Neural crest cell (in vitro differentiated cells): ENCODE measurements at regions not wholly inside any gene's neighbourhood (a gene's known extent, or its start where the extent isn't known, plus 50 kb on each side); places are given as distances from the start of the nearest gene placed in this dataset.

Experiments used
- DNase-seq: peaks from one replicate; pipeline ENCODE4 v3.0.0; 2021; ENCODE audit warnings: low read depth, mixed read lengths, low spot score
- H3K27ac Mint-ChIP-seq: one replicate; pipeline ENCODE4 v1.8.0; 2021; ENCODE audit warnings: mild to moderate bottlenecking, mixed read lengths; ENCODE audit not compliant: unreplicated experiment
- H3K27me3 Mint-ChIP-seq: 2 replicates; pipeline ENCODE4 v1.8.0; 2021; ENCODE audit warnings: low read depth, mild to moderate bottlenecking, mixed read lengths
- H3K36me3 Mint-ChIP-seq: 2 replicates; pipeline ENCODE4 v1.8.0; 2021; ENCODE audit warnings: low read depth, mild to moderate bottlenecking, mixed read lengths
- H3K4me1 Mint-ChIP-seq: 2 replicates; pipeline ENCODE4 v1.8.0; 2021; ENCODE audit warnings: mixed read lengths
- H3K4me3 Mint-ChIP-seq: one replicate; pipeline ENCODE4 v1.8.0; 2021; ENCODE audit warnings: mild to moderate bottlenecking, mixed read lengths
- H3K9me3 Mint-ChIP-seq: 2 replicates; pipeline ENCODE4 v1.8.0; 2021; ENCODE audit warnings: mixed read lengths
- TF ChIP-seq, protein P1 (sequence below): fragments of 200-600 bp; sonication (generic); conservative IDR thresholded peaks from 2 replicates; pipeline ENCODE4 v1.5.0; 2021; ENCODE audit warnings: antibody characterized with exemption, mild to moderate bottlenecking

DNA sequence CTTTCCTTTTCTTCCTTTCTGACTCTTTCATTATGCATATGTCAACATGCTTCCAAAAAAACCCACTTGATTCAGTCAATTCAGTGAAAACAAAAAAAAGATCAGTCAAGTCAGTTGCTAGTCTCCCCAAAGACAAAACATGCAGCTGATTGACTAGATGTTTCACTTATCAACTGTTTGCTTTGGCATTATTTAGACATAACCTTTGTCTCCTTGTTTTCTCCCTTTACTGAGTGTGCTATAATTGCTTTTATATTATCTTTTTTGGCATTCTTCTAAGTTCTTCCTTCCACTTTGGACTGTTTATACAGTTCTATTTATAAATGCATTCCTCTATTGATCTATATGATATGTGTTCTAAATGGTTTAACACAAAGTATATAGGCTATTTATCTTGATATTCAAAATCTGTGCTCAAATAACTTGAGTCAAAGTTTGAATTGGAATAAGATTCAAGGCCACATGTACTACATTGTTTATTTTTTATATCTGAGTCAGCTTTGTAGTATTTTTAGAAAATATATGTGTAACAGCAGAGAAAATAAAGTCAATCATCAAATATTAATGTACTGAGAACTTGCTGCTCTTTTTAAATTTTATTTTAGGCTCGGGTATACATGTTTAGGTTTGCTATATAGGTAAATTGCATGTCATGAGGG, 260.5 kb downstream of the CENPW start:
- Mint-ChIP-seq H3K27me3 (peaks cover 2% of the 10 kb centered on the region), H3K9me3 (peaks cover 10% of the 10 kb centered on the region), H3K4me3 (no peak overlapping the region)

DNA sequence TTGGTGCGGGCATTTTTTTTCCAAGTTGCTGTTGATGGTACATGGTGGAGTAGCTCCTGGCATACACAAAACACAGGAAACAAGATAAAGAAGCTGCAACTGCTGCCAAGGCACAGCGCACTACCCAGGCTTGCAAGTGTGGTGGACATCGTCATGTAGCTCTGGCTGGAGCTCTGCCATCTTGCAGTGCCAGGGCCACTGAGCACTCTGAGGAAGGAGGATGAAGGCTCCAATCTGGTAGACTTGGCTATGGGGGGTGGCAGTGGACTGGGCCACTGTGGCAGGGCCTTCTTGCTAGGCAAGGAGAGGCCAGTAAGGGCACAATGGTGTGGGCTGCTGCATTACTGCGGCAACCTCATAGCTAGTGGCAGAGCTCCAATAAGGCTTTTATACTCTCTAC, 263.5 kb downstream of the CENPW start:
- Mint-ChIP-seq H3K36me3 (no peaks in the 10 kb centered on the region), H3K4me1 (no peaks in the 10 kb centered on the region), H3K4me3 (no peak overlapping the region)

More for the DNA sequence above, 260.5 kb downstream of the CENPW start:
- H3K36me3 Mint-ChIP-seq, result no peaks in the 10 kb centered on the region
- TF ChIP-seq, protein P1, sequence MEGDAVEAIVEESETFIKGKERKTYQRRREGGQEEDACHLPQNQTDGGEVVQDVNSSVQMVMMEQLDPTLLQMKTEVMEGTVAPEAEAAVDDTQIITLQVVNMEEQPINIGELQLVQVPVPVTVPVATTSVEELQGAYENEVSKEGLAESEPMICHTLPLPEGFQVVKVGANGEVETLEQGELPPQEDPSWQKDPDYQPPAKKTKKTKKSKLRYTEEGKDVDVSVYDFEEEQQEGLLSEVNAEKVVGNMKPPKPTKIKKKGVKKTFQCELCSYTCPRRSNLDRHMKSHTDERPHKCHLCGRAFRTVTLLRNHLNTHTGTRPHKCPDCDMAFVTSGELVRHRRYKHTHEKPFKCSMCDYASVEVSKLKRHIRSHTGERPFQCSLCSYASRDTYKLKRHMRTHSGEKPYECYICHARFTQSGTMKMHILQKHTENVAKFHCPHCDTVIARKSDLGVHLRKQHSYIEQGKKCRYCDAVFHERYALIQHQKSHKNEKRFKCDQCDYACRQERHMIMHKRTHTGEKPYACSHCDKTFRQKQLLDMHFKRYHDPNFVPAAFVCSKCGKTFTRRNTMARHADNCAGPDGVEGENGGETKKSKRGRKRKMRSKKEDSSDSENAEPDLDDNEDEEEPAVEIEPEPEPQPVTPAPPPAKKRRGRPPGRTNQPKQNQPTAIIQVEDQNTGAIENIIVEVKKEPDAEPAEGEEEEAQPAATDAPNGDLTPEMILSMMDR, result no peak
- H3K27ac Mint-ChIP-seq, result no peak overlapping the region
- no peaks in the 10 kb centered on the region for H3K4me1 Mint-ChIP-seq
- DNase-seq, result no peak

DNA sequence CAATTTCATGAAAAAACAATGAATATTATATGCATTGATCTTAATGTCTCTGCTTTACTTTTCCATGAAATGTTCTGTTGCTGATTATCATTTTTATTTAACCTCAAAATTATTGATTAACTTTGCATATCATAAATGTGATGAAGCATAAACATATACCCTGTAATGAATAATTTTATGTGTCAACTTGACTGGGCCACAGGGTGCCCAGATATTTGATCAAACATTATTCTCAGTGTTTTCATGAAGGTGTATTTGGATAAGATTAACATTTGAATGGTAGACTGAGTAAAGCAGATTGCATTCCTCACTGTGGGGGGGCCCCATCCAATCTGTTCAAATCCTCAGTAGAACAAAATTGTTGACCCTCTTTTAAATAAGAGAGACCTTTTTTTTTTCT, 265.2 kb downstream of the CENPW start:
- H3K9me3 Mint-ChIP-seq, result peaks cover 6% of the 10 kb centered on the region
- no peaks in the 10 kb centered on the region for H3K36me3 Mint-ChIP-seq
- TF ChIP-seq, protein P1, result no peak
- no peak overlapping the region for H3K27ac Mint-ChIP-seq
- H3K4me3 Mint-ChIP-seq, result no peak overlapping the region
- H3K4me1 Mint-ChIP-seq, result no peaks in the 10 kb centered on the region
- DNase-seq, result no peak
- H3K27me3 Mint-ChIP-seq, result peaks cover 2% of the 10 kb centered on the region

More for the DNA sequence above, 263.5 kb downstream of the CENPW start:
- Mint-ChIP-seq H3K27me3 (peaks cover 2% of the 10 kb centered on the region), H3K27ac (no peak overlapping the region), H3K9me3 (peaks cover 7% of the 10 kb centered on the region)
- no peak for DNase-seq
- TF ChIP-seq, protein P1, result no peak

DNA sequence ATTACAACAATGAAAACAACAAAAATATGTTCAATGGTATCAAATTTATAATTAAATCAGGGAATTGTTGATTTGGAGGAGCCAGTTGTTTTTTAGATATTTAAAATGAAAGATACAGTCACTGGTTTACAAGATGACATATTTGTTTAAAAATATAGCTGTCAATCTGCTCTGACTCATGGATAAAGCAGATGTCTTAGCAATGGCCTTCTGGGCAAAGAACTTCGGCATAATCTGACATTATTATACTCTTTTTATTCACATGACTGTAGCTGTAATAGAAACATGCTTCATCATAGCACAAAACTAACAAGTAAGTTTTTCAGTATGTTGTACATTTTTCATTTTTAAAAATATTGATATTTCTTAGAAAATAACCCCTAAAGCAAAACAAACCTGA, 267.4 kb downstream of the CENPW start:
- Mint-ChIP-seq H3K36me3 (peaks cover 3% of the 10 kb centered on the region), H3K27ac (no peak overlapping the region), H3K27me3 (no peaks in the 10 kb centered on the region), H3K4me1 (no peaks in the 10 kb centered on the region), H3K4me3 (no peak overlapping the region), H3K9me3 (peaks cover 4% of the 10 kb centered on the region)
- TF ChIP-seq, protein P1, result no peak
- DNase-seq, result no peak

DNA sequence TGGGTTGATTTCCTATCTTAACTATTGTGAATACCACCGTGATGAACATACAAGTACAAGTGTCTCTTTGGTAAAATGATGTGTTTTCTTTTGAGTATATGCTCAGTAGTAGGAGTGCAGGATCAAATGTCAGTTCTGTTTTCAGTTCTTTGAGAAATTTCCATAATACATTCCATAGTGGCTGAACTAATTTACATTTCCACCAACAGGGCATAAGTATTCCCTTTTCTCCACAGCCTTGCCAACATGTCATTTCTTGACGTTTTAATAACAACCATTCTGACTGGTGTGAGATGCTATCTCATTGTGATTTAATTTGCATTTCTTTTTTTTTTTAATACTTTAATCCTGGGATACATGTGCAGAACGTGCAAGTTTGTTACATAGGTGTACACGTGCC, 268.8 kb downstream of the CENPW start:
- H3K27me3 Mint-ChIP-seq, result no peaks in the 10 kb centered on the region
- peaks cover 3% of the 10 kb centered on the region for H3K36me3 Mint-ChIP-seq
- peaks cover 8% of the 10 kb centered on the region for H3K9me3 Mint-ChIP-seq
- H3K4me1 Mint-ChIP-seq, result no peaks in the 10 kb centered on the region
- TF ChIP-seq, protein P1, result no peak
- H3K27ac Mint-ChIP-seq, result no peak overlapping the region
- no peak overlapping the region for H3K4me3 Mint-ChIP-seq
- no peak for DNase-seq
